NCI-H146 (cell line): ENCODE measurements at regions not wholly inside any gene's neighbourhood (a gene's known extent, or its start where the extent isn't known, plus 50 kb on each side); places are given as distances from the start of the nearest gene placed in this dataset.

Experiments
- DNase-seq: peaks from one replicate; lab custom pipeline; 2025; lab: John Stamatoyannopoulos, UW

DNA sequence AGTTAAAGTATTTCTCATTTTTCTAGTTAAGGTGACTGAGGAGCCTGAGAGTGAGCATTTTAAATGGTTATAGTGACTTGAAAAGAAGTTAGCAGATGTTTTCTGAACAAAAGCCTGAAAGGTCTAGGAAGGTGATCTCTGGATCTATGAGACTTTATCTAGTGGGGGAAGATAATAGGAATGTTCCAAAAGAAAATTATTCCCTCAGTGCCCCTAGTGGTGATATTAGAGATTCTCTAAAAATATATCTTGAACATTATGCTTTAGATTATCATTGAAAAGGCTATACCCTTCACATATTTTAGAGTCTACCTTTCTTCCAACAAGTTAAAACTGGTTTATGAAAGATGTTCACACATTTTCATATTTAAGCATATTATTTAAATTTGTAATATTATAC is 69.0 kb upstream of the SPANXN1 start:
- DNase-seq: no peak

DNA sequence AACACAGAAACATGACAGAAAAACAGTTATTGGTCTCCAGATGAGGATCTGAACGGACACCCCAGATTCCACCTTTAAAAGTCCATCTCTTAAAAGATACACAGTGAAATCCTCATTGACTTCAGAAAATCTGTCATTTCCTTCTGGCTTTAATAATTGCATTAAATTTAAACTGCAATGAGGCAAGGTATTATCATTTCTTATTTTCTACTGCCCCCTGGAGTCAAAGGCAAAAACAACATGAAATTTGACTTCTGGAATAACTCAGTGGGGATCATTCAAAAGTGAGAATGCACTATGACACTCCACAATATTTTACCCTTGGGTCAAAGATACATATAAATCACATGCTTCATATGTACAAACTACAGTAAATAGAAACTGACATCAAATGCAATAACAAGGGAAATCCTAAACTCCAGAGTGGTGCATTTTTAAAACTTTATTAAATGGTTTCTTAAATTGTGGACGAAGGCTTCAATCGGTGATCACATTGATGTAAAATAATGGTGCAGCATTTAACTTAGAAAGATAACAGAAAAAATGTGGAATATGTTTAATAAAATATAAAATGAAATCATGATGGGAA is 56.4 kb upstream of the SPANXN1 start:
- peak; percentile 4 for DNase-seq
